Body of pancreas (tissue), 4 donors: ENCODE measurements at regions not wholly inside any gene's neighbourhood (a gene's known extent, or its start where the extent isn't known, plus 50 kb on each side); places are given as distances from the start of the nearest gene placed in this dataset.

Source experiments
- ATAC-seq: fragments of 150-250 bp; one replicate; pipeline ENCODE4 v1.9.1; 2016
- DNase-seq, 4 donors: peaks; one replicate each; pipeline ENCODE4 v3.0.0-alpha.2; 2019
- H3K27ac ChIP-seq, 4 donors: fragments of 200-600 bp; sonication (generic); 1 replicate in 3 of 4; 2 replicates in 1 of 4; pipeline versions ENCODE4 v1.5.1 to v1.6.1; 2016 to 2019; ENCODE audit warnings: mild to moderate bottlenecking in 1 of 4, mixed read lengths in 1 of 4, moderate library complexity in 1 of 4
- H3K27me3 ChIP-seq, 2 donors: fragments of 200-600 bp; sonication (generic); one replicate each; pipeline ENCODE4 v1.6.0; 2016; ENCODE audit warnings: mild to moderate bottlenecking in 1 of 2
- H3K36me3 ChIP-seq, 2 donors: fragments of 200-600 bp; sonication (generic); replicated peaks in 1 of 2; 2 replicates each; pipeline ENCODE4 v1.5.1; 2016; ENCODE audit warnings: low read depth in 2 of 2; ENCODE audit not compliant: insufficient read depth in 1 of 2
- H3K4me1 ChIP-seq: fragments of 200-600 bp; sonication (generic); one replicate; pipeline ENCODE4 v1.6.0; 2016
- H3K4me3 ChIP-seq, 2 donors: fragments of 200-600 bp; sonication (generic); 1 replicate in 1 of 2; 2 replicates in 1 of 2; pipeline ENCODE4 v1.5.1; 2016 to 2019
- H3K9me3 ChIP-seq, 3 donors: fragments of 200-600 bp; sonication (generic); 1 replicate in 2 of 3; 2 replicates in 1 of 3; pipeline ENCODE4 v1.5.1; 2016
- CTCF ChIP-seq, 7 experiments: fragments of 450-650 bp in 4 of 7; fragments of 200-600 bp in 3 of 7; sonication (generic) in 3 of 7; IDR thresholded peaks; one replicate each; pipeline ENCODE4 v1.5.1; 2016 to 2019; ENCODE audit warnings: antibody characterized with exemption in 7 of 7
- POLR2A ChIP-seq, 3 donors: fragments of 450-650 bp; IDR thresholded peaks; one replicate each; pipeline ENCODE4 v1.6.1; 2016; ENCODE audit warnings: antibody characterized with exemption in 3 of 3, mild to moderate bottlenecking in 2 of 3
- WGBS, 2 donors: methylation state at CpG; one replicate each; pipeline ENCODE4 v1.1.5; 2017; 5-methylcytosine and 5-hydroxymethylcytosine counted together
- intact Hi-C: fragments of 100-400 bp; cut with DNase I; formaldehyde crosslinking; loops from one replicate; pipeline ENCODE4 v1.15.1; 2023

- 90 to 94% methylated on average over 6 of the region's 6 CpGs for WGBS, 2 donors
- DNase-seq (no peak), ATAC-seq (no peak)
- H3K27me3 ChIP-seq = no peaks in the 10 kb centered on the region
- no peaks in the 10 kb centered on the region for H3K9me3 ChIP-seq
- H3K4me3 ChIP-seq = no peak overlapping the region
- H3K27ac ChIP-seq = no peak overlapping the region
- no peaks in the 10 kb centered on the region for H3K36me3 ChIP-seq
- no peaks in the 10 kb centered on the region for H3K4me1 ChIP-seq
- no peak for TF ChIP-seq CTCF (IDR thresholded peaks at IDR 0.05)
- TF ChIP-seq POLR2A (IDR thresholded peaks at IDR 0.05) = no peak
- intact Hi-C loops = no loop called here
Observed at GRCh38 chr5:124973661-124974060, 227.2 kb upstream of the ZNF608 start.

- no peak for TF ChIP-seq CTCF (IDR thresholded peaks at IDR 0.05)
- no peak for TF ChIP-seq POLR2A (IDR thresholded peaks at IDR 0.05)
- intact Hi-C loops = no loop called here
- no peak overlapping the region for H3K27ac ChIP-seq
- no peak for DNase-seq
- no peaks in the 10 kb centered on the region for H3K36me3 ChIP-seq
- H3K4me1 ChIP-seq = peaks cover 21% of the 10 kb centered on the region
- no peaks in the 10 kb centered on the region for H3K27me3 ChIP-seq
- no peaks in the 10 kb centered on the region for H3K9me3 ChIP-seq
- ATAC-seq = no peak
- H3K4me3 ChIP-seq = no peak overlapping the region
- 94% methylated on average over 23 of the region's 23 CpGs; no CpG with 5 or more reads in 1 of the 2 donors for WGBS, 2 donors
Observed at GRCh38 chr5:124976086-124976485, 229.6 kb upstream of the ZNF608 start.

GRCh38 chr5:124979251-124979650 lies 232.8 kb upstream of the ZNF608 start:
- Histone ChIP-seq H3K9me3 (no peaks in the 10 kb centered on the region), H3K27ac (peak overlapping the region in 2 of 4 donors; percentile 4 to 36), H3K4me1 (peaks cover 35% of the 10 kb centered on the region), H3K36me3 (no peaks in the 10 kb centered on the region), H3K27me3 (no peaks in the 10 kb centered on the region), H3K4me3 (no peak overlapping the region)
- TF ChIP-seq POLR2A (IDR thresholded peaks at IDR 0.05) = no peak
- no peak for TF ChIP-seq CTCF (IDR thresholded peaks at IDR 0.05)
- ATAC-seq = no peak
- intact Hi-C loops = no loop called here
- 46 to 53% methylated on average over 2 of the region's 2 CpGs for WGBS, 2 donors
- no peak for DNase-seq

GRCh38 chr5:124980163-124980941 lies 233.9 kb upstream of the ZNF608 start:
- intact Hi-C loops = no loop called here
- Histone ChIP-seq H3K9me3 (no peaks in the 10 kb centered on the region), H3K27ac (peak overlapping the region in 1 of 4 donors; percentile 36), H3K36me3 (no peaks in the 10 kb centered on the region), H3K4me1 (peaks cover 35% of the 10 kb centered on the region), H3K4me3 (no peak overlapping the region), H3K27me3 (no peaks in the 10 kb centered on the region)
- TF ChIP-seq POLR2A (IDR thresholded peaks at IDR 0.05) (no peak), CTCF (IDR thresholded peaks at IDR 0.05) (no peak)
- DNase-seq (no peak), ATAC-seq (no peak)
- WGBS, 2 donors = 44 to 51% methylated on average over 9 of the region's 9 CpGs

DNA sequence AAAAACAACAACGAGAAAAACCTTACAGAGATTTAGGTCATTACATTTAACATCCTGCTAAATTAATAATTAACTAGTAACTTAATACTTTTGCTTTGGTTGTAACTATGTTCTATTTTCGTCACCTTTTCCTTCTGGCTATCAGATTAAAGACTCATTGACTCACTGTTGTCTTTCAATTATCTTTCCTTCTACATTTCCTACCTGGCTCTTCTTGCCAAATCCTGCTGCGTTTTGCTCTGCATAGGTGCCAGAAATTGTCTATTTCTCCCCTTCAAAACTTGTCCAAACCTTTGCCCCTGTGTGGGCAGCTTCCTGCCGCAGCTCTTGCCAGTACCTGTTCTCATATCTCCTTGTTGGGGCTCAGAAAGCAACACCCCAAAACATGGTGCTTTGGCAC lies 235.5 kb upstream of the ZNF608 start:
- no peak for TF ChIP-seq POLR2A (IDR thresholded peaks at IDR 0.05)
- TF ChIP-seq CTCF (IDR thresholded peaks at IDR 0.05) = no peak
- WGBS, 2 donors = 22 to 24% methylated on average over 4 of the region's 4 CpGs
- ATAC-seq (peak; percentile 90), DNase-seq (peak in 2 of 4 donors; percentile 11 to 14)
- Histone ChIP-seq H3K9me3 (no peaks in the 10 kb centered on the region), H3K27me3 (no peaks in the 10 kb centered on the region), H3K27ac (peak overlapping the region in 3 of 4 donors; percentile 50 to 67 (median 61)), H3K4me1 (peaks cover 35% of the 10 kb centered on the region), H3K36me3 (no peaks in the 10 kb centered on the region), H3K4me3 (no peak overlapping the region)
- intact Hi-C loops = no loop called here
